K562 (cell line): ENCODE measurements at regions not wholly inside any gene's neighbourhood (a gene's known extent, or its start where the extent isn't known, plus 50 kb on each side); places are given as distances from the start of the nearest gene placed in this dataset.

Source experiments
- ATAC-seq: fragments of 200-7000 bp; cut with Tn5 transposase; 3 replicates; pipeline ENCODE4 v1.9.1; 2020; ENCODE audit warnings: moderate library complexity
- BruUV-seq: library from RNA; stranded (reverse); fragments of 400-500 nt; replicated peaks from 2 replicates; lab custom pipeline; 2021; lab: Mats Ljungman, UMichigan
- CTCF ChIA-PET: fragments of 300-600 bp; formaldehyde crosslinking; extraction: SDS; loops from one replicate; lab custom pipeline; 2021; ENCODE audit warnings: low intra/inter-chr PET ratio; lab: Yijun Ruan, JAX
- POLR2A ChIA-PET: fragments of 300-600, 350-650 bp; sonication (Branson Sonifier 250); formaldehyde crosslinking; extraction: SDS; loops from one replicate; lab custom pipeline; 2021; ENCODE audit warnings: antibody characterized with exemption, inconsistent platforms; lab: Yijun Ruan, JAX
- DNase-seq, 4 experiments: peaks; one replicate each; pipeline versions ENCODE4 v3.0.0 to v3.0.0-alpha.2; 2011 to 2018; ENCODE audit warnings: low spot score in 3 of 4, mixed read lengths in 3 of 4; ENCODE audit errors: extremely low read depth in 1 of 4
- FAIRE-seq: peaks from 2 replicates; lab custom pipeline; 2011; peaks lifted over from hg19 to GRCh38; lab: Jason Lieb, UNC
- H2AFZ ChIP-seq: 2 replicates; pipeline ENCODE4 v1.6.0; 2011; ENCODE audit warnings: low read depth, low read length, control low read depth, inconsistent platforms
- H3K27ac ChIP-seq: fragments of 200-600 bp; 3 replicates; pipeline ENCODE4 v1.8.0; 2011; ENCODE audit warnings: low read depth, mild to moderate bottlenecking, control low read depth, inconsistent platforms, low read length, moderate library complexity, mixed read lengths; ENCODE audit errors: extremely low read depth
- H3K27me3 ChIP-seq, 2 experiments: fragments of 300-600 bp in 1 of 2; 2 replicates in 1 of 2; 3 replicates in 1 of 2; pipeline versions ENCODE4 v1.6.0 to v1.8.0; 2011; ENCODE audit warnings: inconsistent platforms in 2 of 2, low read length in 2 of 2, mild to moderate bottlenecking in 1 of 2, mixed read lengths in 1 of 2, moderate library complexity in 1 of 2; ENCODE audit not compliant: control insufficient read depth in 2 of 2, insufficient read depth in 2 of 2
- H3K36me3 ChIP-seq: fragments of 300-600 bp; 3 replicates; pipeline ENCODE4 v1.8.0; 2011; ENCODE audit warnings: mild to moderate bottlenecking, low read length, inconsistent platforms; ENCODE audit not compliant: control insufficient read depth, insufficient read depth
- H3K4me1 ChIP-seq, 2 experiments: fragments of 200-600 bp in 1 of 2; replicated peaks in 1 of 2; 2 replicates in 1 of 2; 3 replicates in 1 of 2; pipeline versions ENCODE4 v1.5.1 to v1.8.0; 2011; ENCODE audit warnings: inconsistent platforms in 2 of 2, low read length in 2 of 2, mild to moderate bottlenecking in 1 of 2, mixed read lengths in 1 of 2, moderate library complexity in 1 of 2; ENCODE audit not compliant: control insufficient read depth in 2 of 2, insufficient read depth in 2 of 2
- H3K4me2 ChIP-seq: 2 replicates; pipeline ENCODE4 v1.6.1; 2011; ENCODE audit warnings: low read length, control low read depth, inconsistent platforms, mixed read lengths; ENCODE audit not compliant: insufficient read depth
- H3K4me3 ChIP-seq: fragments of 200-600 bp; sonication (generic), shearing (Covaris generic); 2 replicates; pipeline ENCODE4 v1.5.1; 2016; ENCODE audit warnings: control low read depth, inconsistent platforms
- H3K79me2 ChIP-seq: fragments of 200-600 bp; 3 replicates; pipeline ENCODE4 v1.8.0; 2011; ENCODE audit warnings: low read length, inconsistent platforms; ENCODE audit not compliant: control insufficient read depth, insufficient read depth
- H3K9ac ChIP-seq, 2 experiments: 2 replicates each; pipeline versions ENCODE4 v1.6.0 to v1.6.1; 2011; ENCODE audit warnings: low read depth in 2 of 2, low read length in 2 of 2, control low read depth in 1 of 2, inconsistent platforms in 1 of 2, mild to moderate bottlenecking in 1 of 2, mixed read lengths in 1 of 2; ENCODE audit not compliant: insufficient read depth in 1 of 2
- H3K9me1 ChIP-seq: one replicate; pipeline ENCODE4 v1.6.0; 2011; ENCODE audit warnings: inconsistent platforms, mild to moderate bottlenecking, low read length, moderate library complexity; ENCODE audit not compliant: control insufficient read depth, insufficient read depth
- H3K9me3 ChIP-seq: replicated peaks from 2 replicates; pipeline ENCODE4 v1.5.1; 2011; ENCODE audit warnings: low read depth, low read length, inconsistent platforms; ENCODE audit not compliant: control insufficient read depth, insufficient read depth
- H4K20me1 ChIP-seq: replicated peaks from 2 replicates; pipeline ENCODE4 v1.6.1; 2011; ENCODE audit warnings: low read length, inconsistent platforms, mixed read lengths; ENCODE audit not compliant: control insufficient read depth, insufficient read depth
- HNRNPL ChIP-seq: fragments of 200-400 bp; formaldehyde crosslinking; IDR thresholded peaks from 2 replicates; pipeline ENCODE4 v1.6.1; 2017; ENCODE audit warnings: low read depth, mild to moderate bottlenecking, low read length
- KLF1 ChIP-seq: fragments of 450-650 bp; IDR thresholded peaks from 2 replicates; pipeline ENCODE4 v1.6.1; 2016; ENCODE audit warnings: missing genetic modification characterization, missing compliant biosample characterization
- LCOR ChIP-seq: sonication (generic); formaldehyde crosslinking; IDR thresholded peaks from 2 replicates; pipeline ENCODE4 v1.8.0; 2022; ENCODE audit warnings: mild to moderate bottlenecking, missing genetic modification reagents
- NONO ChIP-seq, 2 experiments: fragments of 200-400 bp in 1 of 2; fragments of 450-650 bp in 1 of 2; formaldehyde crosslinking in 1 of 2; IDR thresholded peaks; 2 replicates each; pipeline ENCODE4 v1.6.1; 2017; ENCODE audit warnings: low read depth in 2 of 2, mild to moderate bottlenecking in 2 of 2, moderate library complexity in 2 of 2, low read length in 1 of 2
- SMAD2 ChIP-seq: fragments of 150-350 bp; IDR thresholded peaks from 2 replicates; pipeline ENCODE4 v1.6.1; 2014; ENCODE audit warnings: low read depth, mild to moderate bottlenecking, low read length
- TSHZ1 ChIP-seq: fragments of 250-450 bp; sonication (Bioruptor Pico); IDR thresholded peaks from 2 replicates; pipeline ENCODE4 v1.4.0; 2020; ENCODE audit warnings: mild to moderate bottlenecking, moderate library complexity
- YY1 ChIP-seq, 3 experiments: IDR thresholded peaks; 2 replicates each; pipeline ENCODE4 v1.6.1; 2011; ENCODE audit warnings: low read length in 2 of 3, mild to moderate bottlenecking in 2 of 3, moderate library complexity in 2 of 3, borderline replicate concordance in 1 of 3, control low read depth in 1 of 3, low read depth in 1 of 3; ENCODE audit not compliant: insufficient read depth in 3 of 3, insufficient replicate concordance in 2 of 3, control insufficient read depth in 1 of 3, insufficient read length in 1 of 3; ENCODE audit errors: extremely low read depth in 1 of 3
- ZKSCAN3 ChIP-seq: fragments of 250-450 bp; sonication (Bioruptor Pico); IDR thresholded peaks from 2 replicates; pipeline ENCODE4 v1.4.0; 2020
- ZMIZ1 ChIP-seq, 2 experiments: fragments of 150-350 bp in 1 of 2; IDR thresholded peaks; 2 replicates each; pipeline ENCODE4 v1.6.1; 2012 to 2016; ENCODE audit warnings: low read depth in 2 of 2, low read length in 2 of 2, mild to moderate bottlenecking in 1 of 2, moderate library complexity in 1 of 2
- ZNF280A ChIP-seq: fragments of 450-650 bp; IDR thresholded peaks from 2 replicates; pipeline ENCODE4 v1.6.1; 2018; ENCODE audit warnings: mild to moderate bottlenecking, low read depth; ENCODE audit not compliant: partially characterized antibody
- ZNF436 ChIP-seq: fragments of 250-450, 450-650 bp; sonication (Bioruptor Pico); formaldehyde crosslinking; IDR thresholded peaks from 2 replicates; pipeline ENCODE4 v1.7.0; 2020; ENCODE audit warnings: mild to moderate bottlenecking
- WGBS: fragments of 100-300 bp; shearing (Covaris generic); methylation state at CpG from one replicate; pipeline ENCODE4 v1.1.6; 2016; ENCODE audit warnings: low coverage, mixed read lengths; ENCODE audit not compliant: insufficient coverage; ENCODE audit errors: missing lambda C conversion rate; 5-methylcytosine and 5-hydroxymethylcytosine counted together
- in situ Hi-C: fragments of 300-500 bp; cut with MboI; formaldehyde crosslinking; loops from 4 replicates; pipeline ENCODE4 v1.15.0; 2018; ENCODE audit warnings: inconsistent platforms, mixed read lengths
- intact Hi-C: fragments of 100-400 bp; cut with micrococcal nuclease; formaldehyde crosslinking; loops from 2 replicates; pipeline ENCODE4 v1.14.2; 2022

- FAIRE-seq, result no peak
These were observed 487.1 kb upstream of the CNTN3 start for GRCh38 chr3:75101329-75102147.

More at GRCh38 chr3:75101329-75102147, 487.1 kb upstream of the CNTN3 start:
- ChIA-PET POLR2A (no interaction called here), CTCF (no interaction called here)
- intact Hi-C loops, result no loop called here
- H3K27ac ChIP-seq, result no peak overlapping the region
- no peak for ATAC-seq
- no peak for DNase-seq
- 10% methylated on average over 11 of the region's 11 CpGs for WGBS
- no peak overlapping the region for H3K4me2 ChIP-seq
- no peaks in the 10 kb centered on the region for H3K79me2 ChIP-seq
- H3K9me3 ChIP-seq, result no peaks in the 10 kb centered on the region; the same call in 1 of the 2 replicates
- in situ Hi-C loops, result no loop called here
- H2AFZ ChIP-seq, result no peak overlapping the region
- no peaks in the 10 kb centered on the region for H3K27me3 ChIP-seq
- no peak overlapping the region for H3K4me3 ChIP-seq
- no peak for TF ChIP-seq YY1 (IDR thresholded peaks at IDR 0.05; ENCODE audit: borderline replicate concordance in 1 of 3, control insufficient read depth in 1 of 3, extremely low read depth in 1 of 3, insufficient read depth in 3 of 3, insufficient read length in 1 of 3, insufficient replicate concordance in 2 of 3, low read depth in 1 of 3, low read length in 2 of 3)
- no peak for TF ChIP-seq SMAD2
- TF ChIP-seq HNRNPL, result no peak
- TF ChIP-seq NONO (IDR thresholded peaks at IDR 0.05; ENCODE audit: low read depth in 2 of 2, low read length in 1 of 2), result no peak
- no peak for TF ChIP-seq ZKSCAN3 (CRISPR knock-in tag)
- TF ChIP-seq ZMIZ1 (IDR thresholded peaks at IDR 0.05; ENCODE audit: low read depth in 2 of 2, low read length in 2 of 2), result no peak
- no peak for TF ChIP-seq LCOR (CRISPR knock-in tag)
- no peak for TF ChIP-seq ZNF436 (CRISPR knock-in tag)
- no peak for TF ChIP-seq KLF1 (tag)
- TF ChIP-seq ZNF280A, result no peak
- no peak for TF ChIP-seq TSHZ1 (CRISPR knock-in tag)
- no peaks in the 10 kb centered on the region for H3K36me3 ChIP-seq
- no peaks in the 10 kb centered on the region for H3K4me1 ChIP-seq
- H3K9ac ChIP-seq, result no peak overlapping the region
- no TSS peak for BruUV-seq
- no peaks in the 10 kb centered on the region for H3K9me1 ChIP-seq
- H4K20me1 ChIP-seq, result no peaks in the 10 kb centered on the region
